Neural progenitor cell (in vitro differentiated cells): ENCODE measurements at regions not wholly inside any gene's neighbourhood (a gene's known extent, or its start where the extent isn't known, plus 50 kb on each side); places are given as distances from the start of the nearest gene placed in this dataset.

Experiments
- EZH2 ChIP-seq: fragments of 200-600 bp; sonication (generic); IDR thresholded peaks from 2 replicates; pipeline ENCODE4 v1.6.1; 2017; ENCODE audit warnings: antibody characterized with exemption, mild to moderate bottlenecking, moderate library complexity
- EZH2phosphoT487 ChIP-seq: fragments of 200-600 bp; sonication (generic); IDR thresholded peaks from 2 replicates; pipeline ENCODE4 v1.6.1; 2017; ENCODE audit warnings: antibody characterized with exemption
- TF ChIP-seq, protein P1 (sequence below): fragments of 200-600 bp; sonication (generic); IDR thresholded peaks from 2 replicates; pipeline ENCODE4 v1.5.1; 2017; ENCODE audit warnings: antibody characterized with exemption, mild to moderate bottlenecking

DNA sequence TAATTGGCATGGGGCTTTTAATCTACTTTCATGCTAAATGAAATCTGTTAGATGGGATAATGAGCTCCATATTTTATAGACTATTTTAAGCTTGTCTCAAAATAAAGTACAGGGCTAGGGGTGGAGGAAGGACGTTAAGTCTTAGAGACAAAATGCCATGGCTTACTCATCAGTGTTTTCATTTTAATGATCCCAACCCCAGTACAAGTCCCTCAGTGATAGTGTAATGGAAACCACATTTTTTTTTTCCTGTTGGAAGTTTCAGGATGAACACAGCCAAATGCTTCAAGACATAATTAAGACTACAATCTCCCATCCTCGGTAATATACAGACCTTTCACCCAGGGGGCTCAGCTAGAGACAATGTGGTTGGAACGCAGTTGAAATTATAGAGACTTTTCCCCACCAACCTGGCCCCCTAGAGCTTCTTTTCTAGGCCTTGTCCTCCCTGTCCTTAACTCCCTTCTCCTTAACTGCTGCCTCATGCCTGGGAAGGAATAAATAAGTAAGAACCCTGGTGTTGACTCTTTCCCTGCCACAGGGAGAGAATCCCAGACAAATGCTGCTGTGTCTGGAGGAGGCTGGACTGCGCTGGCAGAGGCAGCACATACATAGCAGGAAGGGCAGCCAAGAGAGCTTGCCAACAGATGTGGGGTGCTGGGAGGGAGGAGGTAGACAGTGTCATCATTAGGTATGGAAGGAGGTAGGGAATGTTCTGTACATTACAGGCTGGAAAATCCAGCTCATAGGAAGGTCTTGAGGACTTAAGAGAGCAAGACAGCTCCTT, 115.4 kb upstream of the ROPN1 start:
- TF ChIP-seq, protein P1, sequence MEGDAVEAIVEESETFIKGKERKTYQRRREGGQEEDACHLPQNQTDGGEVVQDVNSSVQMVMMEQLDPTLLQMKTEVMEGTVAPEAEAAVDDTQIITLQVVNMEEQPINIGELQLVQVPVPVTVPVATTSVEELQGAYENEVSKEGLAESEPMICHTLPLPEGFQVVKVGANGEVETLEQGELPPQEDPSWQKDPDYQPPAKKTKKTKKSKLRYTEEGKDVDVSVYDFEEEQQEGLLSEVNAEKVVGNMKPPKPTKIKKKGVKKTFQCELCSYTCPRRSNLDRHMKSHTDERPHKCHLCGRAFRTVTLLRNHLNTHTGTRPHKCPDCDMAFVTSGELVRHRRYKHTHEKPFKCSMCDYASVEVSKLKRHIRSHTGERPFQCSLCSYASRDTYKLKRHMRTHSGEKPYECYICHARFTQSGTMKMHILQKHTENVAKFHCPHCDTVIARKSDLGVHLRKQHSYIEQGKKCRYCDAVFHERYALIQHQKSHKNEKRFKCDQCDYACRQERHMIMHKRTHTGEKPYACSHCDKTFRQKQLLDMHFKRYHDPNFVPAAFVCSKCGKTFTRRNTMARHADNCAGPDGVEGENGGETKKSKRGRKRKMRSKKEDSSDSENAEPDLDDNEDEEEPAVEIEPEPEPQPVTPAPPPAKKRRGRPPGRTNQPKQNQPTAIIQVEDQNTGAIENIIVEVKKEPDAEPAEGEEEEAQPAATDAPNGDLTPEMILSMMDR, result no peak
- TF ChIP-seq EZH2 (no peak), EZH2phosphoT487 (no peak)
